ENCODE measurements at regions not wholly inside any gene's neighbourhood (a gene's known extent, or its start where the extent isn't known, plus 50 kb on each side); places are given as distances from the start of the nearest gene placed in this dataset.
"Not testable (repeated sequence)": the region's sequence is repeated elsewhere in the genome, so short reads cannot be mapped to it uniquely, and the experiment has no call there.

- no peak for DNase-seq
Observed at GRCh38 chr3:170701696-170702678, 116.1 kb upstream of the SLC7A14 start.

GRCh38 chr3:170700054-170700404 lies 114.2 kb upstream of the SLC7A14 start:
- no peak for DNase-seq

DNA sequence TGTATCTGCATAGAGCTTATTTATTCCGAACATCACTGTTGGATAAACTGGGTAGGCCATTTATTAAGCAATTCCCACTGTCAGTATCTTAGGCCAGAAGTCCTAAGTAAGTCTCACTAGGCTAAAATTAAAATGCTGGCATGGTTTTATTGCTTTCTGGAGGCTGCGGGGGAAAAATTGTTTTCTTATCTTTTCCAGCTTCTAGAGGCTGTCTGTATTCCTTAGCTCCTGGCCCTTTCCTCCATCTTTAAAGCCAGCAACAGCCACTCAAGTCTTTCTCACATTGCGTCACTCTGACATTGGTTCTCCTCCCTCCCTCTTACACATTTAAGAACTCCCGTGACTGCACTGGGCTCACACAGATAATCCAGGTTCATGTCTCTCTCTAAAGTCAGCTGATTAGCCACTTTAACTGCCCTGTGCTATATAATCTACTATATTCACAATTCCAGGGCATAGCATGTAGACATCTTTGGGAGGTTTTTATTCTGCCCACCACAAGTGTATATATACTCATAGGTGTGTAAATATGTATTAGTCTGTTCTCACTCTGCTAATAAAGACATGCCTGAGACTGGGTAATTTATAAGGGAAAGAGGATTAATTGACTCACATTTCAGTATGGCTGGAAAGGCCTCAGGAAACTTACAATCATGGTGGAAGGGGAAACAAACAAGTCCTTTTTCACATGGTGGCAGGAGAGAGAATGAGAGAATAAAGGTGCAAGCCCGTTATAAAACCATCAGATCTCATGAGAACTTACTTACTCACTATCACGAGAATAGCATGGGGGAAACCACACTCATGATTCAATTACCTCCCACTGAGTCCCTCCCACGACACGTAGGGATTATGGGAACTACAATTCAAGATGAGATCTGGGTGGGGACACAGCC lies 113.5 kb upstream of the SLC7A14 start:
- DNase-seq = no peak

- DNase-seq = no peak
Observed at GRCh38 chr3:170697908-170698307, 112.0 kb upstream of the SLC7A14 start.

DNA sequence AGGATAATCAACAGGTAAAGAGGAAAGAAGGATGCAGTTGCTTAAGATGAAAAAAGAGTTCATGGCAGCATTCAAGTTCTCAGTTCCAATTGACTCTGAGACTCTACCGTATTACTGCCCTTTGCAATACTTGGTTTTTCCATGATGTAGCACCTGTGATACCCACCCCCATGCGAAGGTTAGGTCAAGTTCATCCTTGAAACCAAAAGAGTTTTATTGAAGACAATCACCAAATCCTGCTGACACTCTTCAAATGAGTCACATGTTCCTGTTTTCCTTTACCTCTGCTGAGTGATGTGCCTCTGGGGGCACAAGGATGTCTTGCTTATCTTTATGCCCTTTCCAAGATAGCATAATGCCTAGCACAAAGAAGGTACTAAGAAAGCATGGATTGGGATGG lies 111.3 kb upstream of the SLC7A14 start:
- DNase-seq = no peak

GRCh38 chr3:170695486-170696064 lies 109.7 kb upstream of the SLC7A14 start:
- no peak for DNase-seq

GRCh38 chr3:170692720-170693119 lies 106.8 kb upstream of the SLC7A14 start:
- DNase-seq = peak in 1 of 5 experiments; percentile 10

DNA sequence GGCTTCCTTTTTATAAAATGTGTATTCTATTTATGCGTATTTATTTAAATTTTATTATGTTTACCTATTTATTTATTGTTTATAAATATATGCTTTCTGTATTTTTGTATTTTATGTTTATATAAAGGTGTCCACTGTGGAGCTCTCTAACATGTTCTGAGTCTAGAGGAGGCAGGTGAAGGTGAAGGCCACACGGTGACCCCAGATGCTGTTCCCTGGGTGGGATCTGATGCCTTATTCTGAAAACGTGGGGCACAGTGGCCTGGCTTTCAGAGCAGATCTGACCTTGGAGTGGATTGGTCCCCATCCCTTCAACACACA lies 104.7 kb upstream of the SLC7A14 start:
- no peak for DNase-seq

DNA sequence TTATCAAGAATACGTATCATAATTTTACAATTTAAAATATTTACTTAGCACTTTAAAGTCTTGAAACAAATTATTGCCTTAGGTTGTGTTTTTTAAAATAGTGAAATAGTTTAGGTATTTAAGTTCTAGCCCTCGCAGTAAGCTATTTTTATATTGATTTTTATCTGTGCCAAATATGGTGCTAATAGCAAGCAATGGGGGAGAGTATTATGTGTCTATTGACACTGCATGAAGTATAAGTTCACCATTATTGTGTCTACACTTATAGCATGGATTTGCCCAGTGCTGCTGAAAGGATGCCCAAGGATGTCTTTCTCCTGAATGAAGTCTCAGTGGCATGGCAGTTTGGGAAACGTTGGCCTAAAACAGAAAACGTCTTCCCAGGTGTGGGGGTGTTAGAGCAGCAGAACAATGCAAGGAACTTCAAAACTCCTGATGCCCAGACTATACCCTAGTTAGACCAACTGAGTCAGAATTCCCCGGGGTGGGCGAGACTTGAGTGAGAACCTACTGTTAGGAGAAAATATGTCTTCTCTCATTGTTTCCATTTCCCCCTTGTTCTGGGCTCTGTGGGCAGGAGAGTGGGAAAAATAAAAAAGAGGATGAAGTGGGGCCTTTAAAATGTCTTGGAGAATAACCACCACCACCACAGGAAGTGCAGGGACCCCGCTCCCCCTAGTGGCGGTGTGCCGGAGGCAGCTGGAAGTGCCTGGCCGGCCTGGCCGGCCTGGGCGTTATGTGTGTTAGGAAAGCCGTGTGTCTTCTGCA lies 104.2 kb upstream of the SLC7A14 start:
- peak in 3 of 5 experiments; percentile 2 to 14 (median 4) for DNase-seq

- DNase-seq = no peak
Observed at GRCh38 chr3:170689296-170689829, 103.5 kb upstream of the SLC7A14 start.

DNA sequence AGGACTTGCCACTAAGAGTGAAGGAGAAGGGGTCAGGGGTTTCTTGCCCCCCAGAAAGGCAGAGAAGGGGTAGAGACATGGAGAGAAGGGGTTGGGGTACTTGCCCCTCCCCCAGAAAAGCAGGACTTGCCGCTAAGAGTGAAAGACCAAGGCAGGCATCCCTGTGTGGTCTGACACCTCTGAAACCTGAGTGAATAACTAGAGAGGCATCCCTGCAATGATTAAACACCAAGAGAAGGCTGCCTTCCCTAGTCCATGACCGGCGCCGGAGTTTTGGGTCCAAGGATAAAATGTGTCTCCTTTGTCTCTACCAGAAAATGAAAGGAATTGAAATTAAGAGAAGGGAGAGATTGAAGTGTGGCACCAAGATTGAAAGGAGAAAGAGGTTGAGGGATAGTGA lies 102.3 kb upstream of the SLC7A14 start:
- DNase-seq = not testable (repeated sequence)

DNA sequence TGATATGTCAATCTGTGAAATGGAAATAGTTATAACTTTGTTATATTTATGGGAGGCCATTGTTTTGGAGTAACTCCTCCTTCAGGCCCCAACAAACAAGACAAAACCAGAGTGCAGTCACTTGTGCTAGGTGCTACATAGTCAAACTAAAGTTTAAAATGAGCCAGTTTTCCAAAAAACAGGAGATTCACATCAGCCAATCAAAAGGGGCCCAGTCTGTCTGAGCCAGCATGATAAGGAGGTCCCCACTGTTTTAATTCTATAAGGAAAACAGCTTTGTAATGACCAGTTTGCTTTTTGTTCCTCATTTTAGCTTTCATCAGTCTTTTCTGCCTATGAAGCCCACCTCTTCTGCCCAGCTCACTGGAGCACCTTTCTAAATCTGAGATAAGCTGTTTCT lies 94.7 kb upstream of the SLC7A14 start:
- no peak for DNase-seq

DNA sequence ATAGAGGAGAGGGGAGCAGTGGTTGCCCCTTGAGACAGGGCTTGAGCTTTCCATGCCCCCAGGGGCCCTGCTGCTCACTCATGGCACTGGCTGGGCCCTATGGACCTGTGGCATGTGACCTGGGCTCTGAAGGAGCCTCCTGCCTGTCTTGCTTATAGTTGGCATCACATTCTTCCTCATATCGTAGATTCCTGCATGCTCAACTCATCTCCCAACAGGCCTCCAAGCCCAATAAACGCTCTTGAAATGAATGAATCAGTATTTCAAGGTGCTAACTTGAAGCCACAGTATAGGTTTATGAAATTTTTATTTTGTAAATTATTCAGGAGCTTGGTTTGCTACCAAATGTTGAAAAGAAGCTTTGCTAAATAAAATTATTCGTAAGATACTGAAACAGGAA lies 93.3 kb upstream of the SLC7A14 start:
- DNase-seq = no peak

DNA sequence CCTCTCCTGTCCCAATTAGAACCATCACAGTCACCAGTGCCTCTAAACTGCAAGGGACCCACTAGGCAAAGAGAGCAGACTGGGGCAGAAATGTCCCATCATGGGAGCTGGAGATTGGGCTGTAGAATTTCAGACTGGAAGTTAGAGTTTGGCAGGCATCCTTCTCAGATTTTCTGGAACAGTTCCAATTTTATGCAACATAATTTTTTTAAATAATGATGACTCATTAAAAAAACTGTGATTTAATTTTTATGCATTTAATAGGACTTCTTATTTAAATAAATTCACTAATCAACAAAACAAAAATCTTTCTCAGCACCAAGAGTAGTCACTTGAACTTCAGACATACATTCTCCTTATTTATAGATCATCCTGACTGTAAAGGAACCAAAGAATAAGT lies 84.6 kb upstream of the SLC7A14 start:
- DNase-seq = no peak

DNA sequence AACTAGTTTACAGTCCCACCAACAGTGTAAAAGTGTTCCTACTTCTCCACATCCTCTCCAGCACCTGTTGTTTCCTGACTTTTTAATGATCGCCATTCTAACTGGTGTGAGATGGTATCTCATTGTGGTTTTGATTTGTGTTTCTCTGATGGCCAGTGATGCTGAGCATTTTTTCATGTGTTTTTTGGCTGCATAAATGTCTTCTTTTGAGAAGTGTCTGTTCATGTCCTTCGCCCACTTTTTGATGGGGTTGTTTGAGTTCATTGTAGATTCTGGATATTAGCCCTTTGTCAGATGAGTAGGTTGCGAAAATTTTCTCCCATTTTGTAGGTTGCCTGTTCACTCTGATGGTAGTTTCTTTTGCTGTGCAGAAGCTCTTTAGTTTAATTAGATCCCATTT lies 77.1 kb upstream of the SLC7A14 start:
- DNase-seq = not testable (repeated sequence)

GRCh38 chr3:170660139-170660538 lies 74.3 kb upstream of the SLC7A14 start:
- no peak for DNase-seq

DNA sequence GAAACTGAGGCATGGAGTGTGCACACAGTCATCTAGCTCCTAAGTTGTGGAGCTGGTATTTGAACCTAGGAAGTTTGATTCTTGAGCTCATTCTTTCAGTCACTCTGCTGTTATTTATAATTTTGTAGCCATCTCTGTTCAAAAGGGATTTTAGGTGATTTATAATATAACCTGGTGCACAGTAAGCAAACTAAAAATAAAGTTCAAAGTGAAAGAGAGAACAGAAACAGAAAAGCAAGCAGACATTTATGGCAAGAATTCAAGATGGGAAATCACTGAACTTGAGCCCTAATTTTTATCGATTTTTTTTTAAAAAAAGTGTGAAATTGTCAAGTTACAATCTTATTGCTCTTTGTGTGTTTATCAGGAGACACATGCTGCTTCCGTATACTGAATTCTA lies 71.4 kb upstream of the SLC7A14 start:
- DNase-seq = no peak

- DNase-seq = no peak
Observed at GRCh38 chr3:170656284-170656683, 70.4 kb upstream of the SLC7A14 start.

DNA sequence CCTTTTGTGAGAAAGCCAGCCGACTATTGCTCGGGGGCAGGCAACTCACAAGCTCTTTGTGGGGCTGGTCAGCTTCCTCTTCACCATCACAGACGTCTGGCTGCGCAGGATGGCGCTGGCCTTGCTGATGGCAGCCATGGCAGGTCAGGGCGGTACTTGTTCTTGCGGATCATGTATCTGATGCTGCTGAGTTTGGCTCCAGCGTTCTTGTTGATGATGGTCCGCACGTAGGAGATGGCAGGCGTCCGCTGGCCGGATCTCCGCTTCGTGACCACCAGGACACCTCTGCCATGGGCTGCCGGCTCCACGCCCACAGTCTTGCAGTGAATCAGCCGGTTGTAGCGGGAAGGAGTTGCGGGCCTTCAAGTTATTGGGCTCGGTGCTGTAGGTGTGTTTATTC lies 67.9 kb upstream of the SLC7A14 start:
- no peak for DNase-seq

GRCh38 chr3:170651260-170651845 lies 65.5 kb upstream of the SLC7A14 start:
- no peak for DNase-seq

GRCh38 chr3:170650557-170650956 lies 64.7 kb upstream of the SLC7A14 start:
- not testable (repeated sequence) for DNase-seq

DNA sequence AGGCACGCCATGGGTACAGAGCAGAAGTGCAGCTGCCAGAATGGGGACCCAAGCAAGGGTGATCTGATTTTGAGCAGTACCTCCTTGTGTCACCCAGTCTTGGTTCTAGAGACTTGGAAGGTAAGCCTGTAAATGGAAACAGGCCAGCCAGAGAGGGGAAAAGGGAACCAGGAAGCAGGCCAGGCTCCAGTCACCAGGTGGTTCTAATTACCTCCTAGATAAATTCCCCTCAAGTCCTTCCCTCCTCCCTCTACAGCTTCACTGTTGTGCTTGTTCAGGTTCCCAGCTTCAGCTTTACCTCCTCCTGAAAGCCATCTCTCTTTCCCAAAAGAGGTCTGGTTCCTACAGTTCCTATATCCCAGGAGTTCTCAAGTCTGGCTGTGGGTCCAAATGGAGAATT lies 58.8 kb upstream of the SLC7A14 start:
- DNase-seq = no peak

All from T-helper 2 cell (primary cell).